HG03103 (cell line): ENCODE measurements at regions not wholly inside any gene's neighbourhood (a gene's known extent, or its start where the extent isn't known, plus 50 kb on each side); places are given as distances from the start of the nearest gene placed in this dataset.
"Not testable (repeated sequence)": the region's sequence is repeated elsewhere in the genome, so short reads cannot be mapped to it uniquely, and the experiment has no call there.

Experiments used
- ATAC-seq: cut with Tn5 transposase; IDR thresholded peaks from one replicate; pipeline ENCODE4 v1.9.1; 2021; ENCODE audit warnings: low read depth; ENCODE audit not compliant: unreplicated experiment

- ATAC-seq: no peak
Measured at GRCh38 chr18:39208729-39209128, 1643.1 kb upstream of the CELF4 start.

GRCh38 chr18:39208190-39208589 is 1642.6 kb upstream of the CELF4 start:
- ATAC-seq: no peak

GRCh38 chr18:39206398-39207103 is 1641.0 kb upstream of the CELF4 start:
- not testable (repeated sequence) for ATAC-seq

GRCh38 chr18:39205565-39206195 is 1640.1 kb upstream of the CELF4 start:
- no peak for ATAC-seq

- ATAC-seq: no peak
Measured at GRCh38 chr18:39200153-39200552, 1634.6 kb upstream of the CELF4 start.

- ATAC-seq: no peak
Measured at GRCh38 chr18:39199231-39199855, 1633.7 kb upstream of the CELF4 start.

- ATAC-seq: no peak
Measured at GRCh38 chr18:39198376-39198775, 1632.8 kb upstream of the CELF4 start.

GRCh38 chr18:39191931-39192330 is 1626.3 kb upstream of the CELF4 start:
- no peak for ATAC-seq

- no peak for ATAC-seq
Measured at GRCh38 chr18:39191058-39191457, 1625.5 kb upstream of the CELF4 start.

GRCh38 chr18:39190508-39190907 is 1624.9 kb upstream of the CELF4 start:
- ATAC-seq: no peak

GRCh38 chr18:39188278-39188677 is 1622.7 kb upstream of the CELF4 start:
- ATAC-seq: no peak

GRCh38 chr18:39186008-39186407 is 1620.4 kb upstream of the CELF4 start:
- no peak for ATAC-seq

GRCh38 chr18:39184176-39184575 is 1618.6 kb upstream of the CELF4 start:
- no peak for ATAC-seq

GRCh38 chr18:39178166-39178565 is 1612.6 kb upstream of the CELF4 start:
- ATAC-seq: no peak

GRCh38 chr18:39172695-39173421 is 1607.3 kb upstream of the CELF4 start:
- no peak for ATAC-seq

GRCh38 chr18:39168723-39169122 is 1603.1 kb upstream of the CELF4 start:
- no peak for ATAC-seq

GRCh38 chr18:39167990-39168389 is 1602.4 kb upstream of the CELF4 start:
- ATAC-seq: no peak

- ATAC-seq: no peak
Measured at GRCh38 chr18:39166776-39167175, 1601.2 kb upstream of the CELF4 start.

- ATAC-seq: no peak
Measured at GRCh38 chr18:39162013-39162827, 1596.6 kb upstream of the CELF4 start.

GRCh38 chr18:39149211-39149806 is 1583.7 kb upstream of the CELF4 start:
- no peak for ATAC-seq
